Activated naive CD4-positive, alpha-beta T cell treated with anti-CD3 and anti-CD28 coated beads, Interleukin-2, amount 50 U/mL, for 16 hours (primary cell): ENCODE measurements at regions not wholly inside any gene's neighbourhood (a gene's known extent, or its start where the extent isn't known, plus 50 kb on each side); places are given as distances from the start of the nearest gene placed in this dataset.

Experiments used
- DNase-seq: peaks from one replicate; pipeline ENCODE4 v3.0.0-alpha.2; 2020

DNA sequence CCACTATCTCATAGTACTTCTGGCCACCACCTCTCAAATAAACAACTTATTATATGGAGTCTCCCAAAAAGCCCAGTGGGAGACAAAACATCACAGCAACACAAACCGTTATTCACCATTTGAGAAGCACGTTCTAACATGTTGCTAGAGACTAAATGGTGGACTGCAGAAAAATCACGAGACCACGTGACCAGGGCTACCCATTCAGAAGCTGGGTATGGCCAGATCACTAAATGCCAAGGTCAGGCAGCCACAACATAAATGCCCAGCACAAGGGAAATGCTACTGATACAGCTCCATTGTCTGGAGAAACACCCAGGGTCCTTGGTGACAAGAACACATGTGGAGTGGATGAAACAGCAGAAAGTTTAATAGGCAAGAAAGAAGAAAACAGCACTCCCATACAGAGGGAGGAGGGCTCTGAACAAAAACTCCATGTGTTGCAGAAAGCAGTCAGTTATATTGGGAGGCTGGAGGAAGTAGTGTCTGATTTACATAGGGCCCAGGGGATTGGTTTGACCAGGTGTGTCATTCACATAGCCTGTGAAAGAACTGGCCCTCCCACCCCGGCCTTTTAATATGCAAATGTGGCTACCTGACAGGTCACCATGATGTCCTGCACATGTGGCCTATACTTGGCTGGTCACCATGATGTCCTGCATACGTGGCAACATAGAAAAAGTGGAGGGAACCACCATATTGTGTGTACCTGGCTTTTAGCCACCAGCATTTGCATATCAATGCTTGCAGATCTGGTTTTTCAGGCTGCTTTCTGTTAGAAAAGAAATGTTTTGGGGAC lies 97.2 kb downstream of the TRIM36 start:
- DNase-seq: no peak

DNA sequence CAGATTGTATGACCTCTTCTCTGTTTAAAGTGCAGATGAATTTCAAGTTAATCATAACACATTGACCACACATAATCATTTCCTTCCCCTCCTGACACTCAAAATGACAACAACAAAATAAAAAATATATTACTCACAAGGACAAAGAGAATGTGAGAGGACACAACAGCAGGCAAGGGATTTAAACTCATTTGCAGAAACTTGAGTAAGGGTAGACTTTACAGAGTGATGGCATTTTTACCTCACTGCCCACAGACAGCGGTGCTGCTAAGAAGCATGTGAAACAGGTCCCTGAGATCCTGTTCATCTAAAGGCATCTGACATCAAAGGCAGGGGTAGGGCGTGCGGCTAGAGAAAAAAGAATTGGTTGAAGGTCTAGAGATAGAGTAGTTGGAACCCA lies 99.0 kb downstream of the TRIM36 start:
- no peak for DNase-seq

DNA sequence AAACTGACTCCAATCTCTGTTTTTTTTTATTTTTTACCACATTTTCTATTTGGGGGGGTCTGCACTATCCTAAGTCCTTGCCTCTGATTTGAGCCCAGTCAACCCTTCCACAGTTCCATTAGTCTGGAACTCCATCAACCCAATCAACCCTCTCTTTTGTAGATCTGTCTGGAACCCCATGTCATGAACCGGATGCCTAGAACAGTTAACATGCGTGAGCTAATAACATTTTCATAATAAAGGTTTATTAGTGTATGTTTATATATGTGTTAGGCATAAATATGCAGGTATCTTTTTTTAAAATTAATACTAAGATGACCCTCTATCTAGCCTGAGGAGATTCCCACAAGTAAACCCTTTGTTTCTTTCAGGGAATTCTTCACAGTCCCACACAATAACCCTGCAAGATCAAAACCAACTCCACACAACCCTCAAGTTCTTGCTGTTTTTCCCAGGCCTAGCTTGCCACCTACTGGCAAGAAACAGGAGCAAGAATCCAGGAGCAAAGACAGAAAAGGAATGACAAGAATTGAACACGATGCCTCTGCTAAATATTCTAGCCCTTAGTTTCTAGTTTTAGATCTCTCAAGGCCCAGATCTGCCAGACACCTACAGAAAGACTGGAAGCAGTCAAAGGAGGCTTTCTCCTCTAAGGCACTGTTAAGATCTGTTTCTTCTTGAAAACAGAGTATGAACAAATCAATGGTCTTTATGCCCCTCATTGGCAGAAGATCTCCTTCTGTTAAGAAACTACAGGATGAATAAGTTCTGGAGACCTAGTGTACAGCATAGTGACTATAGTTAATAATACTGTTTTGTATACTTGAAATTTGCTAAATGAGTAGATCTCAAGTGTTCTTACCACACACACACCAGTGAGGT lies 100.4 kb downstream of the TRIM36 start:
- no peak for DNase-seq

DNA sequence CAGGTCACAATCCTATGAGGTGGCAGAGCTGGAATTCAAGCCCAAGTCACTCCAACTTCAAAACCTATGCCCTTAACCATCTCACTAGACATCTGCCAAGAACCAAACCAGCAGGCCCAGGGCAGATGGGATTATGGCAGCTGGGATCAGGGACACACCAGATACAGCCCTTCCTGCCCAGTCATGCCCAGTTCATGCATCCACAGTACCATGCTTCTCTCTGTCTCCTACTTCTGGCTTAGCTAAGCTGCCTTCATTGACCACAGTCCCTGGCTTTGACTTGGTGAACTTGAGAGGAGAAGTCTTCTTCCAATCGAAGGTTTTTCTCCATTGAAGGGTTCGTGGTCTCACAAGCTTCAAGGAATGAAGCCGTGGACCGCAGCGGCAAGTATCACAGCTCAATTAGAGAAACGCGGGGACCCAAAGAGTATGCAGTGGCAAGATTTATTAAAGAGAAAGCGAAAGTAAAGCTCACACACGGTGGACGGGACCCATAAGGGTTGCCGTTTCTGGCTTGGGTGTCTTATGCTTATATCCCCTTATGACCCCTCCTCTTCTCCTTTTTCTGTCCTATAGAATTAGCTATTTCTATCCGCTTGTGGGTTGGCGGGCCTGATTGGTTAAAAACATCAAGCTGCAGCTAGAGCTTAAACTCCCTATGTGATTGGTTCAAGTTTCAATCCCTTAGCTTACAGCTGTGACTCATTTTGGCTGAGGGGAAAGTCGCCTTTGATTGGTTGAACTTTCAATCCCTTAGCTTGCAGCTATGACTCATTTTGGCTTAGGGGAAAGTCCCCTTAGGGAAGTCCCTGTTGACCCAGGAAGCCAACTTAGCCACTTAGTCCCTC lies 101.2 kb downstream of the TRIM36 start:
- peak; percentile 12 for DNase-seq

DNA sequence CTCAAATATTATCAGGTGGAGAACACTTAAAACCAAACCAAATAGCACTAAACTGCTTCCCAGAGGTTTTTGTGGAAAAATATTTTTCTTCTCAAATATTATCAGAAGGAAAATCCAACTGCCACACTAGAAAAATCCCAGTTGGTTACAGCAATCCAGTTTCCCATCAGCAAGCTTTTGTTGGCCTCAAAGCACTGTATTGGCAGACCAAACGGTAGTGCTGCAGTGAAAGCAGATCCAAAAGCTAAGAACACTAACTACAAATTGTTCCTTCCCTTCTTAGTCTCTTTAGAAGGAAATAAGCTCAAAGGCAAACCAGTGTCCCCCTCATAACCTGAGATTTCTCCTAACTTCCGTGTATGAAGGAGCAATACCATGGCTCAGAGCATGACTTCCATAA lies 105.3 kb downstream of the TRIM36 start:
- DNase-seq: no peak

DNA sequence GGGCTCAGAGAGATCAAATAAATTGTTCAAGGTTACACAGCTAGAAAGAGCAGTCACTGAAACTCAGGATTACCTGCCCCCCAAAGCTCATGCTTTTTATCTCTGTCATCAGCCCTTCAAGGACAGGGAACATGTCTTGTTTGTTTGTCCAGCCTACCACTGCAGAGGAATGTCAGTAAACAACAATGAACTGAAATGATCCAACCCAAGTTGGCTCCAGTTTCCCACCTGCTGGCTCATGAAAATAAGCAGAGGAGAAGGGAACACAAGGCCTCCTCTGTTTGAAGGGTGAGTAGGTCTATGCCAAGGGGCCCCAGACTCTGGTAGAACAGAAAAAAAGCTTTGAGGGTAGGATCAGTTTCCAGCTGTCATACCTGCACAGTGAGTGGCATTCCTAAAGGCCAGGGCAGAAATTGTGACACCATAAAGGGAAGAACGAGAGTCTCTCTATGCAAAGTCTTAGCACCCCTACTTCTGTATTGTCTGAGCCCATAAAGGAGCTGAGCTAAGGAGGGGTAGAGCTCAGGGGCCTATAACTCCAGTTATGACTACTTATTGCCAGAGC lies 115.2 kb downstream of the TRIM36 start:
- DNase-seq: no peak

DNA sequence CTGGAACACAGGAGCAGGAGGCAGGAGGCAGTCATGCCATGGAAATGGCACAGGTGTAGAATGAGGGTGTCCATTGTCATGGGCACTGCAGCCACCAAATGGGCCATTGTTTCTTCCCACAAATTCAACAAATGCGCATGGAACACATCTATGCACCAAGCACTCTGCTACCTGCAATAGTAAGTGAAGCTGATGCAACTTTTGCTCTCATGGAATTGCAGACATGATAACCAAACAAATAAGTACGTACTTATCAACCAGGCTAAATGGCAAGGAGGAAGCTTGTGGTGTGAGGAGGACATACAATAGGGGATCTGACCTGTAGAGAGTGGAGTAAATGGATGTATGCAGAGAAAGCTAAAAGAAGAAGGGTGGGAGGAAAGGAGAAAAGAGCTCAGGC lies 116.8 kb downstream of the TRIM36 start:
- no peak for DNase-seq

DNA sequence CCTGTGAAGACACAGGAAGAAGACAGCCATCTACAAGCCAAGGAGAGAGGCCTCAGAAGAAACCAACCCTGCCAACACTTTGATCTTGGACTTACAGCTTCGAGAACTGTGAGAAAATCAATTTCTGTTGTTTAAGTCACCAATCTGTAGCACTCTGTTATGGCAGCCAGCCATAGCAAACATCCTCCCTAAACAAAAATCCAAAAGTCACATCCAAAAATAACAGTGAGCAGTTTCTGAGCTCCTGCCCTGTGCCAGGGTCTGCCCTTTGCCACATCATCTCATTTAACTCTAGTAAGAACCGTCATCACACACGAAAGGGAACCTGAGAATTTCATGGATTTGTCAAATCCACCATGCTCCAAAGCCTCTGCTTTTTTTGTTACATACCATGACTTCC lies 118.8 kb downstream of the TRIM36 start:
- no peak for DNase-seq

DNA sequence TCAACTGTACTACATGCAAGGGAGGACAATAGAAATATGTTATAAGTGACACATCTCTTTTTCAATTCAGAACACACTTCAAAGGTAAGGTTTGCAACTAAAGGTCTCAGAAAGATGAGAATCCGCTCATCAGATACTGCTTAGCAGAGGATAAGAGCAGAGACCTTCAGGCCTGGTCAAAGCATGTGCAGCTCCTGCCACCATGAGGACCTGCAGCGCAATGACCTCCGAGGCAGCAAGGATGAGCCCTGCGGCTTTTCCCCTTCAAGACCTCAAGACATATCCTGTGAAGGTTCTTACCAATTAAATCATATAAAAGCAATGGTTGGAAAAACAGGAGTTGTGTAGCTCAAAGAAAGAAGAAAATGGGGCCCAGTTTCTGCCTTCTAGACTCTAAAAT lies 135.8 kb downstream of the TRIM36 start:
- no peak for DNase-seq

DNA sequence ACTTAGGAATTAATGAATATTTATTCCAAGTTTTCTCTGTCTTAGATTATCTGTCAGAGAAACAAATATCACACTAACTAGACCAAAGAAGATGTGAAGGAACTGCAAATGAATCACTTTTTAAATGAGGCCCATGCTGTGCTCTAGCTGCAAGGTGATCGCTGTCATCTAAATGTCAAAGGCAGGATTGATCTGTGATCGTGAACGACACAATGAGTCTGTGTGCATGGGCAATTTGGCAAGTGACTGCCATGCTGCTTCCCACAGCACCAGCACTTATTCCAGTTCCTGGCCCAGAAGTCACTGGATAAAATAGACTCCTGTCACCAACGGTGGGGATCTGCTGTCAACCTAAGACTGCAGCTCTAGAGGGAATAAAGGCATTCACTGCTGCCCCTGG lies 141.2 kb downstream of the TRIM36 start:
- DNase-seq: no peak

DNA sequence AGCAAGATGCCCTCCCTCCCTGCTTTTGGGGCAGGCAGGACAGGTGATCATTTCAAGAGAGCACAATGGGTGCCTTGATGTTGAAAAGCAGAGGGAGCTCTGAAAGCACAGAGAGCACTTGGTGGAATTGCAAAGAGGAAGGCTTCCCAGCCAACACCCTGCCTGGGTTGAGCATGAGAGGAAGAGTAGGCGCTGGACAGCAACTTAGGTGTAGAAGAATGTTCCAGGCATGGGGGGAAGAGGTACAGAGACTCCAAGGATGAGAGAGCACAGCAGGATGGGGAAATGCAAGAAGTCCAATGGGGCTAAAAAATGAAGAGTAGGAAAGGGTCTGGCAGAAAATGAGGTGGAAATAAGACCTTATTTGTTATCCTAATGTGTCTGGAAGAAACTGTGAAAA lies 144.8 kb downstream of the TRIM36 start:
- DNase-seq: no peak

DNA sequence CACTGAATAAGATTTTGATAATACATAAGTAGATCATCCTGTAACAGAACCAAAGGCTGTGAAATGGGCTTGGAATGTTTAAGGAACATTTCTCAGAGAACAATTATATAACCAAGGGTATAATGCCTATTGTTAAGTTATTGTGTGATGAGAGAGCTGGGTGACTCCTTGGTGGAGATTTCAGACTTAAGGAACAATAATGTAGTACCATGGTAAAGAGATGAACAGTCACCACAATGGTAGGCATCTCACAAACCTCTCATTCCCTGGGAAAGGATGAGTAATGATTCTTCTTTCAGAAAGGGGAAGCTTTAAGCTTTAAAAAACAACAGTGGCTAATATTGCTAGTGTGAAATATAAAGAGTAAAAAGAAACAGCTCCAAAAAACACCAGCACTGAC lies 147.4 kb downstream of the TRIM36 start:
- no peak for DNase-seq

DNA sequence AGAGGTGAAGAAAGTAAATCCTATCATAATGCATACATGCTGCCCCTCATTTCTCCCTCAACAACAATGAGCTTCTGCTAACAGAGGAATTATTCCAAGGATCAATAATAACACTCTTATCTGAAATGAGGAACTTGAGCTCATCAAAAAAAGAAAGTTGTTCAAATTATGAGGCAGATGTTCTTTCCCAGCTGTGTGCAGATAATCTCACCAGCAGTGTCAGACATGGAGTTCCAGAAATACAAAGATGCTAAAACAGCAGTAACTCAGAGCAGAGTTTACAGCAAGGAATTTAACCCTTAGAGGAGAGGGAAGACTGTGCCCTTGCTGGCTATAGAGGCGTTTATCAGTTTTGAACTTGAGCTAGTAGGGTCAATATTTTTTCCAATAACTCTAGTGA lies 153.1 kb downstream of the TRIM36 start:
- no peak for DNase-seq

DNA sequence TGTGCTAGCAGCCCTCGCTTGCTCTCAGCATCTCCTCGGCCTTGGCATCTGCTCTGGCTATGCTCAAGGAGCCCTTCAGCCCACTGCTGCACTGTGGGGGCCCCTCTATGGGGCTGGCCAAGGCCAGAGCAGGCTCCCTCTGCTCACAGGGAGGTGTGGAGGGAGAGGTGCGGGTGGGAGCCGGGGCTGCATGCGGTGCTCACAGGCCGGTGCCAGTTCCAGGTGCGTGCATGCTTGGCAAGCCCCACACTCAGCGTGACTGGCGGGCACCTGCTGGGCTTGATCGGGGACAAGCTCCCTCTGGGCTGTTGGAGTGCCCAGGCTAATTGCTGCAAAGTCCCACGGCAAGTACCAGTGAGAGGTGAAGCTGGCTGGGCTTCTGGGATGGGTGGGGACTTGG lies 170.5 kb downstream of the TRIM36 start:
- DNase-seq: peak; percentile 9

DNA sequence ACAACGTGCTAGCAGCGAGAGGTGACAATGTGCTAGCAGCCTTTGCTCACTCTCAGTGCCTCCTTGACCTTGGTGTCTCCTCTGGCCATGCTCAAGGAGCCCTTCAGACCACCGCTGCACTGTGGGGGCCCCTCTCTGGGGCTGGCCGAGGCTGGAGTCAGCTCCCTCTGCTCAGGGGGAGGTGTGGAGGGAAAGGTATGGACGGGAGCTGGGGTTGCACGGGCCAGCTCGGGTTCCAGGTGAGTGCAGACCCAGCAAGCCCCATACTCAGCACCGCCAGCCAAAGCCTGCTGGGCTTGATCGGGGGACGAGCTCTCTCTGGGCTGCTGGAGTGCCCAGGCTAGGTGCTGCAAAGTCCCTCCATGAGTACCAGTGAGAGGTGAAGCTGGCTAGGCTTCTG lies 180.2 kb downstream of the TRIM36 start:
- no peak for DNase-seq

DNA sequence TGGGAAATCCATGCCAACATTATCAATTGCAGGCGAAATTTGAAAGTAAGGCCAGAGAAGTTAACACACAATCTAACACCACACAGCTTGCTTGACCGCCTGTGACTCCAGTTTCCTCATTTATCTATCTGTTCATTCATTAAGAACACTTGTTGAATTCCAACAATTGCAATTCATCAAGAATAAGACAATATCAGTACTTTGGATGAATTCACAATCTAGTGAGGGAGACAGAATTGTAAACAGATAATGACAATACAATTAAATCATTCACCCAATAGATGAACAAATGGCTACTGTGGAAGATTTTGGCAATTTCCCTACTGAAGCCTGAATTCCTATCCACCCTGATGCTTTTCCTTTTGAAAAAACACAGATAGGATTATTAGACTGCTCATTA lies 181.6 kb downstream of the TRIM36 start:
- DNase-seq: no peak

DNA sequence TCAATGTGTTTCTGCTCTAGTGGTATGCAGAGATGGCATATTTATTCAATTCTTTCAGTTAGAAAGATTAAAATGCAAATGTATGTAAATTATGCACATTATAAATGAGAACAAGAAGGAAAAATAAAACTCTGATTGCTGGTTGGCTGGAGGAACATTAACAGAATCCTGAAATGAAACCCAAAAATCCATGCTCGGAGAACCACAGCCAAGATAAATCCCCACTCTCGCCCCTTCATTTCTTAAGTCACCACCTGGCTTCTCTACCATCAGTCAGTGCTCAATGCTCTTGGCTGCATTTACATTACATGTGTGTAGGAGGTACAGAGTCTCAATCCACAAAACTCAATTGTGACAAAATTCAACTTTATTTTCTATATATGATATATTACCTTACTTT lies 184.9 kb downstream of the TRIM36 start:
- DNase-seq: no peak

DNA sequence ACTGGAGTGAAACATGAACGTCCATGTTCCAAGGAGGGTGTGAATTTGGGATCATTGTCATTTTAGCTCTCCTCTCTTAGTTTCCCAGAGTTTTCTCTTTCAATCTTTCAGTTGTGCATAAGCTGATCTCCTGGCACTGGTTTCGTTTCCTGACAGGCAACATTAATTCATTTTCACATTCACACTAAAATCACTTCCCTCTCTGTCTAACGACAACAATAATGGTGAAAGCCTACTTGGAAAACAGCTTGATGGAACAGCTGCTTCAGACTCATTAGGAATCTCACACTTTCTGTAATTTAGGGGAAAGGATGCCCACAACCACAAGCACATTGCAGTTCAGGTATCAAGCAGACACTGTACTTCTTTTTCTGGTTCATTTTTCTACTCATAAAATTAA lies 188.6 kb downstream of the TRIM36 start:
- DNase-seq: no peak

DNA sequence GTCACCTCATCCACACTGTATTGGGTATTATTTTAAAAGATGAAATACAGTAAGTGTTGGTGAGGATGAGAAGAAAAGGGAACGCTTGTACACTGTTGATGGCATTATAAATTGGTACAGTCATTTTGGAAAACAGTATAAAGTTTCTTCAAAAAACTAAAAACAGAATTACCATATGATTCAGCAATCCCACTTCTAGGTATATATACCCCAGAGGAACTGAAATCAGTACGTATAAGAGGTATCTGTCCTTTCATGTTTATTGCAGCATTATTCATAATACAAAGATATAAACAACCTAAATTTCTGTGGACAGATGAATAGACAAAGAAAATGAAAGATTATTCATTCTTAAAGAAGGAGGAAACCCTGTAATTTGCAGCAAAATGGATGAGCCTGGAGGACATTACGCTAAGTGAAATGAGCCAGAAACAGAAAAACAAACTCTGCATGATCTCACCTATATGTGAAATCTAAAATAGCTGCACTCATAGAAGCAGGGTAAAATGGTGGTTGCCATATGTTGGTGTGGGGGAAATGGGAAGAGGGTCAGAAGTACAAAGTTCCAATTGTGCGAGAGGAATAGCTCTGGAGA lies 191.6 kb downstream of the TRIM36 start:
- no peak for DNase-seq

DNA sequence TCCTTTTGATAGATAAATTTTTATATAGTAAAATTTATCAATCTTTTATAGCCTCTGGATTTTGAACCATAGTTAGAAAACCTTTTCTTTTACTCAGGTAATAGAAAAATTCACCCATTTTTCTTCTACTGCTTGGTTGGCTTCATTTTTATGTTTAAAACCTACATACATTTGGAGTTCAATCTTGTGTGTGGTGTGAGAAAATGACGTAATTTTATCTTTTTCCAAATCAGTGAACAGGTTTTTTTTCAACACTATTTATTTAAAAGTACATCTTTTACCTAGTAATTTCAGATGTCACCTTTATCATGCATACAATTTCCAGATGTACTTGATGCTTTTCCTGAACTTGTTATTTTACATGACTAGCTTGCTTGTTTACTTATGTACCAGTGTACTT lies 200.2 kb downstream of the TRIM36 start:
- no peak for DNase-seq

DNA sequence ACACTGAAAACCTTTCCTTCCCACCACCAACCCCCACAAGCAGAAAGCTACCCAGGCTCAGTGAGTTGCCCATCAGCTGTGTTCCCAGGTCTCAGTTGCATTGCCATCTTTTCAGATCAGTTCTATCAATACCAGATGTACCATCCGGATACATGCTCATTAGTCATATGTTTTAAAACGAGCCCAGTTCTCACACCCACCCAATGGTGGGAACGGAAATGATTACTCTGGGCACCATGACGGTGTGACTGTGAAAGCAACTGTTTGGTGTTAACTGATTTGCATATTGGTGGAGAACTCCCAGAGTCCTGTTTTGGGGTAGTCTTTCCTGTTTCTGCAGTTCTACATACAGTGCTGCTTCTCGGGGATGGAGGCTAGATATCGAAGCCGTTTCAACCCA lies 212.3 kb downstream of the TRIM36 start:
- no peak for DNase-seq

DNA sequence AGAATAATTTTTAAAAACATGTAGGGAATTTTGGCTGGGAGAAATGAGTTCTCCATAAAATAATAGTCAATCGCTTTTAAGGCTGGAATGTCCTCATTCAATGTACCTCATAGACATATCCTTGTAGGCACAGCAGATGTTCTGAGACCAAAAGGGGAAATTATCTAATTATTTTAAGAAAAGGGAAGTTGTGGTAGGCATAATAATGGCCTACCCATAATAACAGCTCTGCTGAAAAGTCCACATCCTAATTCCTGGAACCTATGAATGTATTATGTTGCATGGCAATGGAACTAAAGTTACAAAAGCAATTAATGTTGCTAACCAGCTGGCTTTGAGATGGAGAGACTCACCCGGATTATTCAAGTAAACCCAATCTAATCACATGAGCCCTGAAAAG lies 216.1 kb downstream of the TRIM36 start:
- DNase-seq: no peak

DNA sequence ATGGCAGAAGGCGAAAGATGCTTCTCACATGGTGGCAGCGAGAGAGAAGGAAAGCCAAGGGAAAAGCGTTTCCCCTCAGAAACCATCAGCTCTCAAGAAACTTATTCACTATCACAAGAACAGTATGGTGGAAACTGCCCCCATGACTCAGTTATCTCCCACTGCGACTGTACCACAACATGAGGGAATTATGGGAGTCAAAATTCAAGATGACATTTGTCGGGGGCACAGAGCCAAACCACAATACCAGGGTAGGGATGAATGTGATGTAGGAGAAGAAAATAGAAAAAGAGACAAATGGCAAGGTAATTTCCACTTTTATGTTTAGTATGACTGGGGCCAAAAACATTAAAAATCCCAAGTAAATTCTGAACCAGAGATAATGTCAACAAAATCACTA lies 216.8 kb downstream of the TRIM36 start:
- DNase-seq: no peak
